Spleen (tissue), 11 donors: ENCODE measurements at regions not wholly inside any gene's neighbourhood (a gene's known extent, or its start where the extent isn't known, plus 50 kb on each side); places are given as distances from the start of the nearest gene placed in this dataset.
"Not testable (repeated sequence)": the region's sequence is repeated elsewhere in the genome, so short reads cannot be mapped to it uniquely, and the experiment has no call there.

Experiments
- DNase-seq: peaks from one replicate; pipeline ENCODE4 v3.0.0-alpha.2; 2020
- H3K27ac ChIP-seq, 8 donors: fragments of 200-600 bp; sonication (generic) in 7 of 8; 1 replicate in 4 of 8; 2 replicates in 4 of 8; pipeline versions ENCODE4 v1.5.0 to v1.8.0; 2016 to 2021; ENCODE audit warnings: inconsistent platforms in 4 of 8, mild to moderate bottlenecking in 4 of 8, moderate library complexity in 1 of 8
- H3K27me3 ChIP-seq, 7 donors: fragments of 200-600 bp; sonication (generic) in 6 of 7; replicated peaks in 1 of 7; 1 replicate in 4 of 7; 2 replicates in 3 of 7; pipeline versions ENCODE4 v1.5.0 to v1.8.0; 2016 to 2021; ENCODE audit warnings: inconsistent platforms in 3 of 7, mild to moderate bottlenecking in 1 of 7
- H3K36me3 ChIP-seq, 6 donors: fragments of 200-600 bp; sonication (generic) in 5 of 6; 1 replicate in 4 of 6; 2 replicates in 2 of 6; pipeline versions ENCODE4 v1.5.0 to v1.8.0; 2016 to 2021; ENCODE audit warnings: inconsistent platforms in 2 of 6
- H3K4me1 ChIP-seq, 6 donors: fragments of 200-600 bp; sonication (generic) in 5 of 6; 1 replicate in 3 of 6; 2 replicates in 3 of 6; pipeline versions ENCODE4 v1.5.0 to v1.8.0; 2016 to 2021; ENCODE audit warnings: inconsistent platforms in 3 of 6
- H3K4me3 ChIP-seq, 8 donors: fragments of 200-600 bp; sonication (generic) in 7 of 8; 1 replicate in 4 of 8; 2 replicates in 4 of 8; pipeline versions ENCODE4 v1.5.0 to v1.8.0; 2016 to 2021; ENCODE audit warnings: inconsistent platforms in 4 of 8, mild to moderate bottlenecking in 4 of 8, moderate library complexity in 2 of 8
- H3K9me3 ChIP-seq, 8 donors: fragments of 200-600 bp; sonication (generic) in 7 of 8; 1 replicate in 4 of 8; 2 replicates in 4 of 8; pipeline versions ENCODE4 v1.5.0 to v1.8.0; 2016 to 2021; ENCODE audit warnings: inconsistent platforms in 4 of 8
- CTCF ChIP-seq, 11 experiments: fragments of 200-600 bp in 7 of 11; fragments of 450-650 bp in 4 of 11; sonication (generic) in 4 of 11; IDR thresholded peaks in 8 of 11; conservative IDR thresholded peaks in 3 of 11; 1 replicate in 7 of 11; 2 replicates in 4 of 11; pipeline versions ENCODE4 v1.4.0 to v1.8.0; 2016 to 2021; ENCODE audit warnings: antibody characterized with exemption in 11 of 11, inconsistent platforms in 4 of 11, mild to moderate bottlenecking in 1 of 11
- POLR2A ChIP-seq, 3 donors: fragments of 450-650 bp; IDR thresholded peaks; one replicate each; pipeline ENCODE4 v1.5.1; 2017; ENCODE audit warnings: antibody characterized with exemption in 3 of 3, mild to moderate bottlenecking in 1 of 3
- POLR2AphosphoS5 ChIP-seq, 3 donors: sonication (generic); formaldehyde crosslinking; IDR thresholded peaks; one replicate each; pipeline ENCODE4 v1.5.1; 2017; ENCODE audit warnings: antibody characterized with exemption in 3 of 3
- WGBS, 5 donors: extraction: QIAGEN DNeasy Blood & Tissue Kit in 3 of 5; methylation state at CpG; one replicate each; pipeline versions ENCODE4 v1.1.5 to v1.1.7; 2013 to 2018; 5-methylcytosine and 5-hydroxymethylcytosine counted together
- intact Hi-C: fragments of 100-400 bp; cut with DNase I; formaldehyde crosslinking; loops from one replicate; pipeline ENCODE4 v1.15.0; 2023; ENCODE audit warnings: low total_unique reads
- donor health status: healthy with polysubstance abuse.
- donor health status: DM: no; HTN: no; CAD: no; lungs with moderate emphysema.
- donor health status: DM: no; HTN: no; CAD: no.
- donor health status: Bipolar disorder and iron deficiency.
- donor health status: healthy.
- donor health status: DM: no; HTN: no; CAD: no.
- donor health status: DM: yes; HTN: yes; CAD: no.

GRCh38 chr15:83380059-83380458, 67.1 kb upstream of the SH3GL3 start:
- intact Hi-C loops, result no loop called here
- TF ChIP-seq CTCF (IDR thresholded peaks at IDR 0.05 in 8 of 11, conservative IDR thresholded peaks at IDR 0.05 in 3 of 11), result no peak
- 29 to 49% (median 36%) methylated on average over 2 of the region's 2 CpGs for WGBS, 5 donors
- H3K36me3 ChIP-seq, result no peaks in the 10 kb centered on the region
- H3K27ac ChIP-seq, result no peak overlapping the region
- no peak for DNase-seq
- no peak overlapping the region for H3K4me3 ChIP-seq
- peaks cover 0 to 75% (median 29%) of the 10 kb centered on the region in 7 donors for H3K27me3 ChIP-seq
- no peaks in the 10 kb centered on the region for H3K9me3 ChIP-seq
- peaks cover 0 to 7% (median 1%) of the 10 kb centered on the region in 6 donors for H3K4me1 ChIP-seq

GRCh38 chr15:83380682-83381081, 66.5 kb upstream of the SH3GL3 start:
- WGBS, 5 donors, result 21 to 26% (median 24%) methylated on average over 4 of the region's 4 CpGs
- H3K4me1 ChIP-seq, result peaks cover 0 to 7% (median 1%) of the 10 kb centered on the region in 6 donors
- no peaks in the 10 kb centered on the region for H3K9me3 ChIP-seq
- no peaks in the 10 kb centered on the region for H3K36me3 ChIP-seq
- intact Hi-C loops, result no loop called here
- no peak overlapping the region for H3K4me3 ChIP-seq
- no peak overlapping the region for H3K27ac ChIP-seq
- DNase-seq, result no peak
- peak in 1 of 11 experiments; percentile 16 for TF ChIP-seq CTCF (IDR thresholded peaks at IDR 0.05 in 8 of 11, conservative IDR thresholded peaks at IDR 0.05 in 3 of 11)
- no peak for TF ChIP-seq POLR2A (IDR thresholded peaks at IDR 0.05)
- peaks cover 0 to 69% (median 29%) of the 10 kb centered on the region in 7 donors for H3K27me3 ChIP-seq

- DNase-seq, H3K4me1 ChIP-seq, H3K27ac ChIP-seq, H3K36me3 ChIP-seq, H3K9me3 ChIP-seq, H3K4me3 ChIP-seq, intact Hi-C loops: not testable (repeated sequence)
- peaks cover 0 to 39% (median 18%) of the 10 kb centered on the region in 7 donors for H3K27me3 ChIP-seq
- 81 to 97% (median 90%) methylated on average over 12 to 31 of the region's 36 CpGs for WGBS, 5 donors
Measured at GRCh38 chr15:83383608-83384139, 63.5 kb upstream of the SH3GL3 start.

GRCh38 chr15:83396101-83396500, 51.0 kb upstream of the SH3GL3 start:
- H3K4me1 ChIP-seq, result no peaks in the 10 kb centered on the region
- intact Hi-C loops, result no loop called here
- H3K9me3 ChIP-seq, result no peaks in the 10 kb centered on the region
- H3K27ac ChIP-seq, result no peak overlapping the region
- TF ChIP-seq POLR2A (IDR thresholded peaks at IDR 0.05), result no peak
- no peak for TF ChIP-seq POLR2AphosphoS5 (IDR thresholded peaks at IDR 0.05)
- TF ChIP-seq CTCF (IDR thresholded peaks at IDR 0.05 in 8 of 11, conservative IDR thresholded peaks at IDR 0.05 in 3 of 11), result no peak
- H3K27me3 ChIP-seq, result peaks cover 0 to 56% (median 0%) of the 10 kb centered on the region in 7 donors
- H3K36me3 ChIP-seq, result no peaks in the 10 kb centered on the region
- no peak for DNase-seq
- H3K4me3 ChIP-seq, result no peak overlapping the region
- 22 to 33% (median 25%) methylated on average over 6 of the region's 6 CpGs for WGBS, 5 donors
